OCI-LY3 (cell line): ENCODE measurements at regions not wholly inside any gene's neighbourhood (a gene's known extent, or its start where the extent isn't known, plus 50 kb on each side); places are given as distances from the start of the nearest gene placed in this dataset.

ENCODE experiments used
- CTCF ChIP-seq: fragments of 200-600, 300-600 bp; sonication (generic); IDR thresholded peaks from 2 replicates; pipeline ENCODE4 v1.5.1; 2014; ENCODE audit warnings: antibody characterized with exemption, low read length, low read depth
- EZH2phosphoT487 ChIP-seq: fragments of 200-600 bp; shearing (Covaris generic); IDR thresholded peaks from 2 replicates; pipeline ENCODE4 v1.6.1; 2018; ENCODE audit warnings: antibody characterized with exemption, mixed run types, low read depth

GRCh38 chr3:40613306-40613705, 88.5 kb downstream of the ZNF621 start:
- TF ChIP-seq CTCF: no peak
- no peak for TF ChIP-seq EZH2phosphoT487
